NCI-H1694 treated with DMSO at 0.1 percent for 48 hours (cell line): ENCODE measurements at regions not wholly inside any gene's neighbourhood (a gene's known extent, or its start where the extent isn't known, plus 50 kb on each side); places are given as distances from the start of the nearest gene placed in this dataset.

Experiments
- DNase-seq: peaks from one replicate; lab custom pipeline; 2025; lab: John Stamatoyannopoulos, UW

DNA sequence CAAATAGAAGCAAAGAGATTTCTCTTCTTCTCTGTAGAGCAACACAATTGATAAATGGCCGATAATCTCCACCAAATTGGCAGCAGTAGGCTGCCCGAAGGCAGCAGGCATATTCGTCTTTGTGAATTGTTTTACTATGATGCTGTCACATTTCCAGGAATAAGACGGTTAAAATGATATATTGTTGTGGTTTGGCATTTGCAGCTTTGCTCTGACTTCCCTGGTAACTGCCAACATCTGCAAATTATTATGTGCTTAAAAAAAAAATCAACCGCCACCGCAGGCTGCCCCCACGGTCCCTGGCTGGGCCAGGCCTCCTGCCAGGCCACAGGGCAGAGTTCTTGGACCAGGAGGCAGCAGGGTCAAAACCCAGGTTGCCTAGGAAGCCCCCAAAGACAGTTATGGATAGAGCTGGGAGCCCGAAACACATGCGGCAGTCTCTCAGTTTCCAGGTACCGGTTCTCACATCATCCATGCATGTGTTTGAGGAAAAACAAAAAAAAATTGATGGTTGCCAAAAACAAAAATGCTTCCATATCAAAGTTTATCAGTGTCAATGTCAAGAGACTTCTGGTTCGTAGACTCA lies 179.3 kb downstream of the ETS2 start:
- no peak for DNase-seq

DNA sequence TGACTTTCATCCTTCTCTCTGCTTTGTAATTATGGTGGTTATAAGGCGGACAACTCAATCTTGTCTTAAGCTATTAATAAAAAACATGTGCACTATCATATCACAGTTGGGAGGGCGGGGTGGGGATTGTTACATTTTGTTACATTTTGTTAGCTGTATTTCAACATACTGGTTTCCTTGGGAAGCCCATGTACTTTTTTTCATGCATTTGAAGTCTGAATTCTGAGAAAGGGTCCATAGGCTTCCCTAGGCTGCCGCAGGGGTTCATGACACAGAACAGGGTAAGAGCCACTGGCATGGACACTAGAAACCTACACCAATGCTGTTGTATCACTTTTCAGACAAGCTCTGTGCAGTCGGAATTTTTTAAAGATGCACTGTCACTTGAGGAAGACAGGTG lies 178.8 kb downstream of the ETS2 start:
- DNase-seq: no peak

GRCh38 chr21:38983560-38983959 lies 177.8 kb downstream of the ETS2 start:
- no peak for DNase-seq

- DNase-seq: no peak
Observed at GRCh38 chr21:38982804-38983203, 177.1 kb downstream of the ETS2 start.

DNA sequence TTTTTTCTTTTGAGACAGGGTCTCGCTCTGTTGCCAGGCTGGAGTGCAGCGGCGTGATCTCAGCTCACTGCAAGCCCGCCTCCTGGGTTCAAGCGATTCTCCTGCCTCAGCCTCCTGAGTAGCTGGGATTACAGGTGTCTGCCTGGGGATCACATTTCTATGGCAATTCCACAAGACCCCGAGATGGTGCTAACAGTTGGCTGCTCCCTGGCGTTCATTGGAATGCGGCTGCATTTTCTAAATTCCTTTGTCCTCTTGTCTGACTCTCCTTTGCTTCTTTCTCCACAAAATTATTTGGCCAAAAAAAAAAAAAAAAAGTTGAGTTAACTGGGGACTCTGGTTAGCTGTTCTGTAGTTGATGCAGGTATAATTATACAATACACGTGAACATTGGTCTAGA lies 176.4 kb downstream of the ETS2 start:
- DNase-seq: no peak

DNA sequence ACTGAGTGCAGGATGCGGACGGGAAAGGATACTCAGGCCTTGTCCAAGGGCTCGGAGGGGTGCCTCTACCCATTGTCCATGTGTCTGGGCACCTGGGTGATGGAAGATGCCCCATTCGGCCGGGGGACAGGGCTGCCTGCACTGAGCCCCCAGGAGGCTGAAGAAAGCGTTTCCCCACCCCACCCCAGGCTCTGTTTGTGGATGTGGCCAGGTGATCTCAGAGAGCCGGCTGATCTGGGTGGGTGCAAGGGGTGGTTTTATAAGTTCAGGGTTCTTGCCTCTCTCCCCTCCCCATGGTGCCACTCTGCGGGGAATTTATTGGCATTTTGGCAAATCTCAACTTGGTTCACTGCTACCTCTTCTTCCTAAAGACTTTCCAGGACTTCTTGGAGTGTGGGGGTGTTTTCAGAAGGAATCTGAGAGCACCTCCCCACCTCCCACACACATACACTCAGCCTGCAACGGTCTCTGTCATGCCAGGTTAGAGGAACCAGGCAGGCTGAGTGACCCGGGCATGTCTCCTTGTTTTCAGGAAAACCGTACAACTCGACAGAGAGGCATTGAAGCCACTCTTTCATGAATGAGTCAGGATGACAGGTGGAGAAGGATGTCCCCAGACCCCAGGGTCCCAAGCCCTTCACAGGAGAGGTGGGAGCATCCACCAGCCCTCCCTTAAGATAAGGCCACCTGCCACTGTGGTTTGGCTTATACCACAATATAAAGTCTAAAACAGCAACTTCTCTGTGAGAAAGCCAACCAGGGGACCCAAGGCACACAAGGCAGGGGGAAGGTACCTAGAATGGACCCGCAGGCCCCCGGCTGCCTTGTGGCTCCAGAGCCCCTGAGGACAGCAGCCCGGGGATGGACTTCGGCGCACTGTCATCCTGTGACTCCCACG lies 174.9 kb downstream of the ETS2 start:
- no peak for DNase-seq

DNA sequence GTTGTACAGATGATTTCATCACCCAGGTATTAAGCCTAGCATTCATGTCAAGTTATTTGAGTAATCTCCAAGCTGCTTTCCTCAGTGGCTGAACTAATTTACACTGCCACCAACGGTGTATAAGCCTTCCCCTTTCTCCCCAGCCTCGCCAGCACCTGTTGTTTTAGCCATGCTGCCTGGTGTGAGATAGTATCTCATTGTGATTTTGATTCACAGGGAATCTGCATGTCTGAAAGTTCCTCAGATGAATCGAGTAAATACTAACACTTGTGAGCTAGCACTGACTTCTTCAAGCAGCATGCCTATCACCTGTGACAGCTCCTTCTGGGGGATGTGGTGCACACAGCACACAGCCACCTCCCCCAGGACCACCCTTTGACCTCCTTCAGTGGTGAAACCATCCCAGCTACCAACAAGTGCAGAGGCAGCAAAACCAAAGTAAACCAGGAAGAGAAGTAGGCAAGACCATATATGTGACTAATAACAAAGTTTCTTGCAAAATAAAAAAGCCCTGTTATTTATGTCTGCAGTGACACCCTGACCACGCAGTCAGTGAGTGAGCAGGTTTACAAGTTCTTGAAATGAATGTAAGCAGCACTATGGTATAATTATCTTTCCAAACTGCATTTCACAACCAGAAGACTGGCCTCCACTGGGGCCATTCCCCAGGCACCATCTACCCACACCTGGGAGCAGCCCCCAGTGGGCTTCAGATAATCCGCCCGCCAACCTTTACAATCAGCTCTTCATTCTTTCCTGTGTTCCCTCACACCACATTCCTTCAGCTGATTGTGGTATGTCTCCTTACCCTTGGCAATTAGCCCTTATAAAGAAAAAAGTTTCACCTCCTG lies 173.8 kb downstream of the ETS2 start:
- no peak for DNase-seq

DNA sequence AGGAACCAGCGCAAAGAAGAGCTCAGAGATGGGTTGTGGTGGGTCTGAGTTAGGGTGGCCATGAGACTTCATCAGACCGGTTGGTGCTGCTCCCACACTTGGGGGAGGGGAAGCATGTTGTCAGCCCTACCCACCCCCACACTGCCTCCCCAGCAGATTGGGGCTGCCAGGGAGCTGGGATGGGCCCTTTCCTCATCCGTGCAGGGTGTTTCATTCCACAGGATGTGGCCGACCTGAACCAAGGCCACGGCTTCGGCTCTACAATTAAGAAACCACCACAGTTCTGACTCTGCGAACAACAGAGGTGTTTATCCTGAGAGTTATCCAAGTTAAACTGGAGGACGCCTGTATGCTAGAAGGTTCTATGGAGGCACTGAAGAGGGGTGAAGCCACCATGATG lies 171.2 kb downstream of the ETS2 start:
- DNase-seq: no peak

GRCh38 chr21:38973552-38973951 lies 167.8 kb downstream of the ETS2 start:
- DNase-seq: no peak

GRCh38 chr21:38972078-38972477 lies 166.3 kb downstream of the ETS2 start:
- DNase-seq: no peak

GRCh38 chr21:38970765-38971164 lies 165.0 kb downstream of the ETS2 start:
- DNase-seq: no peak

DNA sequence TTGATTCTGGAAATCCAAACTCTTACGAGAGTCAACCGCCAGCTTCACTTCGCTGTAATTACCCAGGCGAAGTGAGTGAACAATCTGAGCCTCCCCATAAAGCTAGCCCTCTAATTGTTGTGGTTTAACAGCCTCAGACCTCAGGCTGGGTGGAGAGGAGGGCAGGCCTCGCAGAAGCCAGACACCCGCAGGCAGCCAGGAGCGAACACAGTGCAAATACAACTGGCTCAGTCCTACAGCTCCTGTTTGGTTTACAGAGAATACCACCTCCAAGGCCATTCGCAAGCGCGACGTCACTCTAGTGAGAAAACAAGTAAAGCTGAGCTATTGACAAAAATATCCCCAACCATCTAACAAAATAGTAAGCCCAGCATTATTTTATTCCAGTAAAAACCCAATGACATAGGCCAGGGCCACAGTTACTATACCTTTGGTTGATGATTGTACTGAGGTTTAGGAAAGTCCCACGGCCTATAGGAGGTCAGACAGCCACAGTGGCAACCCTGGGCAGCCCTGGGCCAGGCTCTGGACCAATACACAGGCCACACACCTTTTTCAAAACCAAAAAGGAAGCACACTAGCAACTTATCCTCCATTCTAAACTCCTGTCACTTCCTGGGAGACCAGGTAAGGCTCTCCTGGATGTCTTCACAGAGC lies 163.3 kb downstream of the ETS2 start:
- no peak for DNase-seq

DNA sequence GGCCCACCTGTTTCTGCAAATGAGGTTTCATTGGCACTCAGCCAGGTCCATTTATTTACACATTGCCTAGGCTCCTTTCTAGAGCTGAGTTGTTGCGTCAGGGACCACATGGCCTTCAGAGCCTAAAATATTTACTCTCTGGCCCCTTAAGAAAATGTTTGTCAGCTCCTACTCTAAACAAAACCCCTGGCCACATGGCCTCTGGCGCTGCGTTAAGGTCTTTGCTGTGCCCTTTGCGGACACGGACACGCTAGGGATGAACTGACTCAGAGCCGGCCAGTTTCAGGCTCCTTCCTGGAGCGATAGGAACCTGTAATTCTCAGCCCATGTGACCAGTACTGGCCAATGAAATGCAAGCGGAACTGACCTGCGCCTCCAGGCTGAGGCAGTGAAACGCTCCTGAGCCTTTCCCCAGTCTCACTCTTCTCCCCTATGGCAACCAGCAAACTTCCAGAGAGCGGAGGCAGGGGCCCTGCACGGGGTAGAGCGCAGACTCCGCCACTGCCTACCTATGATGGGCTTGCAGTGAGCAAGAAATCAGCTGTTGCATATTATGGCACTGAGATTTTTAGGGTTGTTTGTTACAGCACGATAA lies 160.3 kb downstream of the ETS2 start:
- DNase-seq: no peak

DNA sequence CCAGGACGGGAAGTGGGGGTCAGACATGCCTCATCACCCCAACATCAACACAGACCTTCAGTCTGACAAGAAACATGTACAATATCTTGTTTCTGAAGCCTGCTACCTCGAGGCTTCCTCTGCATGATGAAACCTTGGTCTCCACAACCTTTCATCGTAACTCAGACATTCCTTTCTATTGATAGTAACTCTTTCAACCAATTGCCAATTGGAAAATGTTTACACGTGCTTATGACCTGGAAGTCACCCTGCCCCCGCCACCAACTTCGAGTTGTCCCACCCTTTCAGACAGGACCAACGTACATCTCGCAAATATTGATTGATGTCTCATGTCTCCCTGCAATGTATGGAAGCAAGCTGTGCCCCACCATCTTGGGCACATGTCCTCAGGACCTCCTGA lies 159.5 kb downstream of the ETS2 start:
- no peak for DNase-seq

DNA sequence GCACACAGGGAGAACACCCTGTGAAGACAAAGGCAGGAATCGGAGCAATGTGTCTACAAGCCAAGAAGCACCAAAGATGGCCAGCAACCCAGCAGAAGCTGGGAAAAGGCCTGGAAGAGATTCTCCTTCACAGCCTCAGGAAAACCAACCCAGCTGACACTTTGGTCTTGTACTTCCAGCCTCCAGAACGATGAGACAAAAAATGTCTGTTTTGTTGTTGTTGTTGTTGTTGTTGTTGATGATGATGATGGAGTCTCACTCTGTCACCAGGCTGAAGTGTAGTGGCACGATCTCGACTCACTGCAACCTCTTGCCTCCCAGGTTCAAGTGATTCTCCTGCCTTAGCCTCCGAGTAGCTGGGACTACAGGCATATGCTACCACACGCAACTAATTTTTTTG lies 157.3 kb downstream of the ETS2 start:
- DNase-seq: no peak

GRCh38 chr21:38960251-38960650 lies 154.5 kb downstream of the ETS2 start:
- DNase-seq: no peak

GRCh38 chr21:38959692-38960061 lies 153.9 kb downstream of the ETS2 start:
- DNase-seq: no peak

- no peak for DNase-seq
Observed at GRCh38 chr21:38958940-38959691, 153.4 kb downstream of the ETS2 start.

DNA sequence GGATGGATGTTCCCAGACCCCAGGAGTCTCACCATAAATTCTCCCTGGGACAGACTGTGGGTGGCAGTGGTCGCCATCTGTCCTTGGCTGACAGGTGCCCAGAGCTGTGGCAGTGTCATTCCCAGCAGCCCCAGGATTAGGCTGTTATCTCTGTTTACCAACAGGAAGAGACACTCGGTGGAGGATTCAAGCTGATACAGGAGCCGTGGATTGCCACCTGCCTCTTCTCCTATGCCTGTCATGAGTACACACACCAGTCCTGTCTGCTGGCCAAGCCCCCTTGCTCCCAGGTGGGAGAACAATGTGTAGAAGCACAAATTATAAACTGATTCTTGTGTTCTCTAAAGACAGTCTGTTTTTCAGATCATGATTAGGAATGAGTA lies 152.6 kb downstream of the ETS2 start:
- no peak for DNase-seq

- DNase-seq: no peak
Observed at GRCh38 chr21:38957575-38958322, 152.0 kb downstream of the ETS2 start.
